NCI-H2171 treated with DMSO at 0.1 percent for 48 hours (cell line): ENCODE measurements at regions not wholly inside any gene's neighbourhood (a gene's known extent, or its start where the extent isn't known, plus 50 kb on each side); places are given as distances from the start of the nearest gene placed in this dataset.
"Not testable (repeated sequence)": the region's sequence is repeated elsewhere in the genome, so short reads cannot be mapped to it uniquely, and the experiment has no call there.

ENCODE experiments used
- DNase-seq: peaks from one replicate; lab custom pipeline; 2025; lab: John Stamatoyannopoulos, UW

DNA sequence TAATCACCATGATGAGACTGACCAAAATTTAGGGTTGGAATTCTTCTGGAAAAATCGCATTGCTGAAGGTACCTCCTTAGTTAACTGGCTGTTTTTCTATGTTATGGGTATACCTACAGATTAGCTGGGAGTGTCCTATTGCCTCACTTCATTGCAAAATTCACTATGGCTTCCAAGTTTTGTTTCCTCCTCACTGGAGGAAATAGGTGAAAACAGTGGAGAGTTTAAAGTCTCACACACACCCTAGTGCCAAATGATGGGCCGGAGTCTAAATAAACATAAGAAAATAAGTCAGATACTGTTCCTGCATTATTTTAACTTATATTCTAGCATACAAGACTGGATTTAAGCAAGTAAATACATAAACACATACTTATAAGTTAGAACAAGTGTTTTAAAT lies 98.2 kb downstream of the AHR start:
- no peak for DNase-seq

DNA sequence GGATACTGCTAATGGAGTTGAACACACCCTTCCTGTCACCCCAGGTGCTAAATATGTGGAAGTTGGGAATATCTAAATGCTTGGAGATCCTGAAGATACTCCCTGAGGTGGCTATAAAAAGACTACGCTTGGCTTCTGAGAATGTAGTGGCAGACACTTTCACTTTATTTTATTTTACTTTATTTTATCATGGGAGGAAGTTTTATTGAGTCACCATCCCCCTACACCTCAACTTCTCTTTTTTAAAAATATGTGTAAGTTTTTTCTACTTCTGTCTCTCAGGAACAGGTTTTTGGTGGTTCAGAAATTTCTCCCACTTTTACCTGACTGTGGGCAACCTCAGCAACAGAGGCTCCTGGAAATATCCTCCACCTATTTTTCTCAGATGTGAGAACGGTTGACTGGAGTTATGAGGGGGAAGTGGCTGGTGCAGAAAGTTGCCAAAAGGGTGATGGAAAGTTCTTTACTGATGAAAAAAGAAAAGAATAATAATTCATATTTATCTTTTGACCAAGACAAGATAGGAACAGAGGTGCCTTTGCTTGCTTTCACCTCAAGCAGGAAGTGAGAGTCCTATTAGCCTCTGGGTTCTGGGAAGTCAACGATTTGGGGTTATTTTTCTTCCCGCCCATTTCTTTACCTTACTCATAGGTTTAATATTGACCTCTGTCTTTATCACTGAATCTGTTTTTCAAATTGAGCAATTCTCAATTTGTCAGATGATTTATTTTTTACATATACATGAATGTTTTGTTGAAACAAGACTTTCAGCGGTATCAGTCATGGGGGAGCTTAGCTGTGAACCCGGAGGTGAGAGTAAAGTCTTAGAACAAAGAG lies 103.6 kb downstream of the AHR start:
- no peak for DNase-seq

DNA sequence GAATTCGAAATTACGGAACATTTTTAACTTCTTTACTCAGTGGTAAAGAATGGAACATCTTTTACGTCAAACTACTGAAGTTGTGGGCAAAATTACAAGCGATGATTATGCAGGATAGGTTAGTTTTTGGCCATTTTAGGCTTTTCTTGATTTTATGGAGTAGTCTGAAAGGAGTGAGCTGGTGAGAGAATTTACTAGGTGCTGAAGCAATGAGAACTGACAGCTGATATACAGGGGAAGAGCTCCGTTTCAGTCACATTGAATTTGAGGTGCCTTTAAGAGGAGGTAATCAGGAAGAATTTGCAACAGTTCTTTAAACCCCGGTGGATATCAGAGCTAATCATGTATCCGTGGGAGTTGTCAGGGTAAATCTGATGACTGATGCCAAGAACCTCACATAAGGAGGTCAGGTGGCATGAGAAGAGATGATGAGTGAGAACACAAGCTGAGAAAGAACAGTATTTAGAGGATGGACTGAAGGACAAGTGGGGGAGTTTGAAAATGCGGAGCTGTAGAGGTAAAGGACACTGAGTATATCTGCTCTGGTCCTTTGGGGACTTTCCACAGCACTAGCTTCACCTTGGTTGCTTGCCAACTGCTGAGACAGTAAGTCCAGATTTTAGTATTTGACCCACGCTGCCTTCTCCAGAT lies 104.3 kb downstream of the AHR start:
- DNase-seq: no peak

DNA sequence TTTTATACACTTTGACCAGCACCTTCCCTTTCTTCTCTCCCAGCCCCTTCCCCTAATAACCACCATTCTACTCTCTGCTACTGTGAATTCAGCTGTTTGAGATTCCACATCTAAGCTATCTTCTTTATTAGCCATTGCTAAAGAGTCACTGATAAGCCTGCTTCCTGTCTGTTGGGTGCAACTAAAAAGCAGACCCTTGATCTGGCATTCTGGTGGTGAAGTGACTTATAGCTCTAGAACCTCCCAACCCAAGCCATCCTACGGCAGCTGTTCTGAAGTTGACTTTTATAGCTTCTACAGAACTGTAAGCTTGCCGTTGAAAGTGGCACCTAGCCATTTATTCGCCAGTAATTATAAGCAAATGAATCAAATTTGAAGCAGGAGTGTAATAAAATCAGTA lies 105.6 kb downstream of the AHR start:
- no peak for DNase-seq

DNA sequence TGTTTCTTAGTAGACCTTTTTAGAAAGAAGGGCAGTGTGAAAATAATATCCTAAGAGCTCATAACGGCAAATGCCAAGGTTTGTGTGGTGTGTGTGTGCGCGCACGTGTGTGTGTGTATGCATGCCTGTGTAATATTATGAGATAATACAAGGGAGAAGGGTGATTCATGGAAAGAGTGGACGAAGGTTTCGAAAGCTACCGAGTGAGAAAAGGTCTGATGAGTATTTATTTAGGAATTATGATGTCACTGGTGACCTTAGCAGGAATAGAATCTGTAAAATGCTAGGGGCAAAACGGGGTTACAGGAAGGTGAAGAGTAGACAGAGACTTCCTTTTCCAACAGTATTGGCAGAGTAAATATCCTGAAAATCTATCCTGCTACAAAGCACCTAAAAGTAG lies 107.3 kb downstream of the AHR start:
- DNase-seq: no peak

DNA sequence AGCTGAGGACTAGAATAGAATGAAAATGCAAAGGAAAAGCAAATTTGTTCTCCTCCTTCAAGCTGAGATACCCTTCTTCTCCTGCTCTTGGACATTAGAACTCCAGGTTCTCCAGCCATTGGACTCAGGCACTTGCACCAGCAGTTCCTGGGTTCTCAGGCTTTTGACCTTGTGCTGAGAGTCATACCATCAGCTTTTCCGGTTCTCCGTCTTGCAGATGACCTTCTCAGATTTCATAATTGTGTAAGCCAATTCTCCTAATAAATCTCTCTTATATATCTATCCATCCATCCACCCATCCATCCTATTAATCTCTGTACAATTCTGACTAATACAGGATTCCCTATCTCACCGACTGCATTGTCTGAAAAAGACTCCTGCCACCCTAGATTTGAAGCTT lies 108.3 kb downstream of the AHR start:
- no peak for DNase-seq

DNA sequence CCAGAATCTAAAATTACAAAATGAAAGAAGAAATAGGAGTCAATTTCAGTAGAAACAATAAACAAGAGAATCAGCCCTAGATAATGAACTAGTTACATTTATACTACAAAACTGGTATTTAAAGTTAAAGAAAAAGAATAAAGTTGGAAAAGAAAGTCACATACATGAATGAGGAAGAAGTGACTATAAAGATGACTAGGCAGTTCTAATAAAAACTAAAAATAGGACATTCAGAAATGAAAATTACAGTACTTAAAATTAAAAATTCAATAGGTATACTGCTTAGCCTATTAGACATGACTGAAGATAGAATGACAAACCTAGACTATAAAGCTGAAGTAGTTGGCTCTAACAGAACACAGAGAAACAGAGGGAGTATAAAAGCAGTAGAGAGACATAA lies 108.8 kb downstream of the AHR start:
- no peak for DNase-seq

DNA sequence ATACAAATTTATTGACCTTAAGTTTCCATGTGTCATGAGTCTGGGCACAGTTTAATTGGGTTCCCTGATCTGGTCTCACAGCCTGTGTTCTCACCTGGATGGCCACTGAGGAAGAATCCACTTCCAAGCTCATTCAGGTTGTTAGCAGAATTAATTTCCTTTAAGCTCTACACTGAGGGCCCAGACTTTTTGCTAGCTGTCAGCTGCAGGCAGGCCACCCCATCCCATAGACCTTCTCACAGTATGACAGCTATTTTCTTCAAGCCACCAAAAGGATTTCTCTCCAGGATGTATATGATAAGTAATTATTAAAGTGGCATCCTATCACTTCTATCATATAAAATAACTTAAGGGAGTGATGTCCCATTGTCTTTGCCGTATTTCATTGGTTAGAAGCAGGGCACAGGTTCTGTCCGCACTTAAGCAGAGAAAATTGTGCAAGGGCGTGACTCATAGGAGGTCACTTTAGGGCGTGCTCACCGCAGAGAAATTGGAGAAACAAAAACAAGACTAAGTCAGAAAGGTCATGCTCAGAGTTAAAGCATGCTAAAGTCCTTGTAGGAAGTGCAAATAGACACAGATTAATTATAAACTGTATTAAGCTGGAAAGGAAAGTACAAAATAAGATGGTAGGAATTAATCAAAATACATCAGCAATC lies 109.9 kb downstream of the AHR start:
- DNase-seq: no peak

DNA sequence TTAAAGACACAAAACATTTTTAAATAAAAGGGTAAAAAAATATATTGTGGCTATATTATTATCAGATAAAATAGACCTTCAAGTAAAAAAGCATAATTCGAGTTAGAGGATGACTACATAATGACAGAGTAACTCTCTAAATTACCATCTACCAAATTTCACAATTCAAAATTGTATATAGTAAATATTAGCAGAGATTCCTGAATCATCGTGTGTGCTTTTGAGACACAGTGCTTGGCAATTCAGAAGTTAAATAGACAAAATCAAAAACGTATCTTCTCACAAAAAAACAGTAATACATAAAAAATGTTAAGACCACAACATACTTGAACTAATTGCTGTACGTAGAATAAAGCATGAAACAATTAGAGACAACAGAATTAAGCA lies 110.4 kb downstream of the AHR start:
- no peak for DNase-seq

DNA sequence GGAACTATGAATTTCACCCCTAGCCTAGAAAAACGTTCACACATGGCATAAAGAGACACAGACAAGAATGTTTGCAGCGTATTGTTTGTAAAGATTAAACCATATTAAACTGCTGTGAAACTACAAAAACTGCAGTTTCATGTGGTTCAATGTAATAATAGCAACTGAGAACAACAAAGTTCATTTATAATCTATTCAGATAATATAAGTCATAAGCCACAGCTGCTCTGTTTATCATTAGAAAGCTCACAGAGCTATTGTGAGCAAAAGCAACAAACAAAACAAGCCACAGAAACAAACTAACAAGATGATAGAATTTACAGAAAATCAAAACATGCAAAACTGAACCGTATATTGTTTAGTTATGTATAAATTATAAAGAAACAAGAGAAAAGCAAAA lies 113.5 kb downstream of the AHR start:
- no peak for DNase-seq

DNA sequence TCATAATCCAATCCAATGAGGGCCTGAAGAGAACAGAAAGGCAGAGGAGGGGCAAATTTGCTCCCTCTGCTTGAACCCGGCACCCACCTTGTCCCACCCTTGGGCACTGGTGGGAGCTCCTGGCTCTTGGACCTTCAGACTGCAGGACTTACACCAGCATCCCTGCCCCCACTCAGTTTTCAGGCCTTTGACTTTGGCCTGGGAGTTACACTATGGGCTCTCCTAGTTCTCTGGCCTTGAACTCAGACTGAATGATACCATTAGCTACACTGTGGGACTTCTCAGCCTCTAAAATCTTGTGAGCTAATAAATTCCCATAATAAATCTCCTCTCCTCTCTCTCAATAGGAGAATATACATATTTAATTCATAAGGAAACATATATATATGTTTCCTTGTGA lies 114.4 kb downstream of the AHR start:
- no peak for DNase-seq

DNA sequence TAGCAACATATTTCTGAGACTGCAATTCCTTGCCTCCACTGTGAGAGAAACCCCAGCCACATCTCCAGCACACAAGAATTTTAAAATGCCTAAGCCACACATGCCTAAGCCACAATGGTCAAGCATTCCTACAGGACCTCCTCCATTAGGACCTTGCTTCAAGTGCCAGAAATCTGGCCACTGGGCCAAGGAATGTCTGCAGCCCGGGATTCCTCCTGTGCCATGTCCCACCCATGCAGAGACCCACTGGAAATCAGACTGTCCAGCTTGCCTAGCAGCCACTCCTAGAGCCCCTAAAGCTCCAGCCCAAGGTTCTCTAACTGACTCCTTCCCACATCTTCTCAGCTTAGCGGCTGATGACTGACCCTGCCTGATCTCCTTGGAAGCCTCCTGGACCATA lies 117.5 kb downstream of the AHR start:
- DNase-seq: no peak

DNA sequence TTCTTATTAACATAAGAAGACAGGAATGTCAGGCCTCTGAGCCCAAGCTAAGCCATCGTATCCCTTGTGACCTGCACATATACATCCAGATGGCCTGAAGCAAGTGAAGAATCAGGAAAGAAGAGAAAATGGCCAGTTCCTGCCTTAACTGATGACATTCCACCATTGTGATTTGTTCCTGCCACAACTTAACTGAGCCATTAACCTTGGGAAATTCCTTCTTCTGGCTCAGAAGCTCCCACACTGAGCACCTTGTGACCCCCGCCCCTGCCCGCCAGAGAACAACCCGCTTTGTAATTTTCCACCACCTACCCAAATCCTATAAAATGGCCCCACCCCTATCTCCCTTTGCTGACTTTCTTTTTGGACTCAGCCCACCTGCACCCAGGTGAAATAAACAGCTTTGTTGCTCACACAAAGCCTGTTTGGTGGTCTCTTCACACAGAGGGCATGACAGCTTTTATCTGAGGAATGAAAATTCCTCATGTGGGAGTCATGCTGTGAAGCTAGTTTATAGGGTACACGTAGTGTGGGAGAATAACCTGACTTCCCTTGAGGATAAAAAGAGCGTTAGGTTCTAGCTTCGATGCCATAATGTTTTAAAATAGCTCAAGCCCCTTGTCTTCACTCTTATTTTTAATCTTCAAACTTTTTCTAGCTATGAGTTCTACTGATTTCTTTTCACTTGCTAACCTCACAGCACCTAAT lies 122.0 kb downstream of the AHR start:
- DNase-seq: not testable (repeated sequence)

DNA sequence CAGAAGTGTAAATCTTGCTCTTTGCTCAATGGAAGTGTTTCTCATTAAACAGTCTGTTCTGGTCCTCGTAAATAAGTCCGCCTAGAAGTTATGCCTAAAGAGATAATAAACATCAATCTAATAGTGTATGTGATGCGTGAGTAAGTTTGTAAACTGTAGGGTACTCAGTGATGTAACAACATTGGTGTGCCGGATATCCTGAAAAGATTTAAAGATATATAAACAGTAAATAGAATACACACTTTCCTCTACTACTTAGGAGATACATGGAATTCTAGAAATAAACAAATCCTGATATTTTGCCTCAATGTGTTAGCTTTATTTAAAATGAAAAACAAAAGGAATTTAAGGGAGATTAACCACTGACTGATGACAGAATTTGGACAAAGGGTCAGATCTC lies 123.5 kb downstream of the AHR start:
- DNase-seq: no peak

DNA sequence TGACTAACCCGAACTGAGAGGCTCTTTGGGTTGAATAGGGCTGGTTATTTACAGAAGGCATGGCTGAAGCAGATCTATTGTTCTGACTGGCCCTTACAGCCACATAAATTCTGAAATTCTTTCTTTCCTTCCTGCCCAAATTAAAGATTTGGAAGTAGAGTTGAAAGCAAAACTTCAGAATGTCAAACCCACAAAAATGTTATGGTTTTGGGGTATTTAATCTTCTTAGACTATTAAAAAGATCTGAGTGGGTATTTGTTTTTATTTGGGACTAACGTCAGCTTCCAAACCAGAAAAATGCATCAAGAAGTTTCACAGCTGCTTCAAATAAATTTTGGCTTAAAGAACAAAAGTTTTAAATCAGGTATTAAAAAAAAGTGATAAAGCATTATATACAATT lies 124.5 kb downstream of the AHR start:
- DNase-seq: no peak

DNA sequence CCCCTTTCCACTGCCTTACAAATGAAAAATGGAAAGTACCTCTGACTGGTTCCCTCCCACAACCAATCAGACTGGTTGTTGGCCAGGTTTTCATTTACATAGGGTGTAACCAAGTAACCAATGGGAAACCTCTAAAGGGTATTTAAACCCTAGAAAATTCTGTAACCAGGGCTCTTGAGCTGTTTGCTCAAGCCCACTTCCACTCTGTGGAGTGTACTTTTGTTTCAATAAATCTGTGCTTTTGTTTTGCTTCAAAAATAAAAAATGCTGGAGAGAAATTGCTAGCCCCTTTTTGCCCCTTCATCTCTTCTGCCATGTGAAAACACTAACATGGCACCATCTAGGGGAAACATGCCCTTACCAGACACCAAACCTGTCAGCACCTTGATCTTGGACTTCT lies 129.5 kb downstream of the AHR start:
- no peak for DNase-seq

DNA sequence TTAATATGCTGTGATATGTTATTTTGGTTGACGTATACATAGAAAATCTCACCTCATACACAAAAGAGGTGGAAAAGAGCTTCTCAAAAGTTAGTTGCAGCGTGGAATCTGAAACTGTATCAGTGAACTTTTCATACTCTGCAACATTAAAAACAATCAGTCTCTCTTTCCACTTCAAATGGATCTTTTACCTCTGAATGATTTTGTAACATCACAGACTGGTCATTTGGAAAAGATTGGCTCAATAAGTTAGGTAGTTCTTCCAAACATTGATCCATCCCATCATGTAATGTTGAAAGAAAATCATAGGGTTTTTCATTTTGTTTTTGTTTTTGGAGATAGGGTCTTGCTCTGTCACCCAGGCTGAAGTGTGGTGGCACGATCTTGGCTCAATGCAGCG lies 131.1 kb downstream of the AHR start:
- no peak for DNase-seq

DNA sequence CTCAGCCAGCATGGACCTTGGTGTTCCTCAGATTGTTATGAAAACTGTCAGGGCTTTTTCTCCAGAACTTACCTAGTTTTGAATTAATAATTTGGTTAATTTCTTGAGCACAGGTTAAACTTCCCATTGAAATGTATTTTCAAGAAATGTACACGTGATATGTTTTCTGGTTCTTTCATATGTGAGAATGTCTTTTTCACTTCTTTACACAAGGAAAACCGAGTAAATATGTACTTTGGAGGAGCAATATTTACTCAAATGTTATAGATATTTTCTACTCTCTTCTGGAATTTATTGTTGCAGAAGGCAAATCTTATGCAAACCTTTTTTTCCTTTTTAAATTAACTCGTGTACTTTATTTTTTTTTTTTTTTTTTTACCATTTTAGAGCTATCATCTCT lies 134.3 kb downstream of the AHR start:
- DNase-seq: no peak

DNA sequence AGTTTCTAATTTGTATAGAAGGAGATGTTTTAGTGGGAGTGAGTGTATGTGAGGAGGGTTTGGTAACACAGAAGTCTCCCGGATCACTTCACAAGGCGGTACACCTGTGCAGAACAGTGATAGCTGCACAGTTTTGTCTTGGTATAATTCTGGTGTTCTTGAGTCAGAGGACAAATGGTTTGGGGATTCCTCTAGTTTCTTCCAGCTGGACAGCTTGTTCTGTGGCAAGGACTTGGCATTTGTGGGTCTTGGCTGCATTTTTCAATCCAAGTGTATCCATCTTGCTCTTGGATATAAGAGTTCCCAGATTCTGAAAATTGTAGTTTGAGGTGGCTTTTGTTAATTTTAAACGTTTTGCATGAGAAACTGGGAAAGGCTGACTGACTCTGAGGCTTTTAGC lies 135.7 kb downstream of the AHR start:
- DNase-seq: no peak

DNA sequence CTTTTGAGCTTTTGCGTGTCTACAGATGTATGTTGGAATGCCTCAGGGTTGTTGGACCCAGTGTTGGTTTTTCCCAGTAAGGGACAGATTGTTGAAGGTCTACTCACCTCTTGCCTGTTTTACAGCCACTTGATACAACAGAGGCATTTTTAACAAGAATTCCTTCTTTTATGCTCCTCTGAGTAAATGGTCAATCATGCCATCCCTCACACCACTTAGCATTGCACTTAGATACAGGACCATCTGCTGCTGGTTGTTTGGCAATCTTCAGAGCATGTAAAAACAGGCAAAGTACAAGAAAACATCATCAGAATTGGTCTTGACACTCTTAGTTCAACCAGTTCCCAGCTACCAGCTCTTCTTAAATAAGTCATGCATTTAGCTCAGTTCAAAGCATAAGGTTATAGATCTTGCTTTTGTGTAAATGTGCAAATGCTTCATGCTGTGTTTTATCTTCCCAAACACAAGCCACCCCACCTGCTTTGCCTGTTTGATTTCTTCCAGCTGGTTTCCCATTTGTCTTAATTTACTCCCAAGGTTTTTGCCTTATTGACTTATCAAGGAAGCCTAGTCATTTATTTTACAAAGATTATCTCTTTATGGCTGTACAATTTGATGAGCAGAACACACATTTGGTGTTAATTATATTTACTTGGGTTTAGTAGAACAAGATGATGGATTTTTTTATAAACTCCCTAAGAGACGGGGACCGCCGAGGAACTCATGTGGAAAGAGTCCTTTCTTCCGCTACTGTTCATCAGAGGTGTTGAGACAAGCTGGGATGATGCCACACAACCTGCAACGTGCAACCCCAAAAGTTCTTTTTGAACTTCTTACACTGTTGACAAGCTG lies 136.6 kb downstream of the AHR start:
- peak; percentile 26 for DNase-seq

DNA sequence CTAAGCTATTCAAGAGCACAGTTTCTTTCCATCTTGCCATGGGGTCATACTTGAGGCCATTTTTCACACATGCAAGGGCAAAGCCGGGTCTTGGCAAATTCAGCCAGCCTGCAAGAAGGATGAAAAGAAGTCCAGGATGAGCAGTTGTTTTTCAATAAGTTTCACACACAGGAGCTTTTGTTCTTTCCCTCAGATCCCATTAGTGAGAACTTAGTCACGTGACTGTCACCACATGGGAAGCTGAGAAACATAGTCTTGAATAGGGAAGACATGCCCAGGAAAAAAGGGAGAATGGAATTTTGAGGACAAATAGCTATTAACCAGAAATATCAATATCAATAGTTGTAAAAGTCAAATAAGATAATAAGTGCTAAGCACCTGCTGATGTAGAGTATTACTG lies 137.7 kb downstream of the AHR start:
- DNase-seq: no peak

DNA sequence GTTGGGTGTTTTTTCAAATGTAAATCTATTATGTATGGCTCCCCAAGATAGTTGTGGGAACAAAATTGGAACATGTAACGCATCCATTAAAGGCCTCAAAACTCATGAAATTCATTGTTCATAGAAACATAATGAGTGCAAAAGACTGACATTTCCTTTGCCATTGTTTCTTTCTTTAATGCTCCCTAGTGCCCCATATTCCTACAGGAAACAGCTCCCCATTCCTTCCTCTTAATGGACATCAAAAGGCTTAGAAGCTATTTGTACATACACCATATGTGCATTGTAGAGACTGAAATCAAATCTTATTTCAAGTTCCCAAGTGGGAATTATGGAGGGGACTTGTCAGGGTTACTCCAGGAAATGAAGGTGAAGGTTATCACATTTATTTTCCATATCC lies 139.1 kb downstream of the AHR start:
- no peak for DNase-seq
